Esophagus squamous epithelium (tissue), 4 donors: ENCODE measurements at regions not wholly inside any gene's neighbourhood (a gene's known extent, or its start where the extent isn't known, plus 50 kb on each side); places are given as distances from the start of the nearest gene placed in this dataset.

ENCODE experiments used
- POLR2A ChIP-seq, 4 donors: fragments of 450-650 bp; IDR thresholded peaks; one replicate each; pipeline ENCODE4 v1.6.1; 2017; ENCODE audit warnings: antibody characterized with exemption in 4 of 4, mild to moderate bottlenecking in 4 of 4, moderate library complexity in 3 of 4
- TF ChIP-seq, protein P1 (sequence below), 6 experiments: fragments of 450-650 bp in 4 of 6; fragments of 200-600 bp in 2 of 6; sonication (generic) in 2 of 6; IDR thresholded peaks; one replicate each; pipeline ENCODE4 v1.5.1; 2016 to 2019; ENCODE audit warnings: antibody characterized with exemption in 6 of 6, mild to moderate bottlenecking in 4 of 6, moderate library complexity in 4 of 6

GRCh38 chr17:36668824-36669223, 67.4 kb downstream of the MRM1 start:
- TF ChIP-seq, protein P1, sequence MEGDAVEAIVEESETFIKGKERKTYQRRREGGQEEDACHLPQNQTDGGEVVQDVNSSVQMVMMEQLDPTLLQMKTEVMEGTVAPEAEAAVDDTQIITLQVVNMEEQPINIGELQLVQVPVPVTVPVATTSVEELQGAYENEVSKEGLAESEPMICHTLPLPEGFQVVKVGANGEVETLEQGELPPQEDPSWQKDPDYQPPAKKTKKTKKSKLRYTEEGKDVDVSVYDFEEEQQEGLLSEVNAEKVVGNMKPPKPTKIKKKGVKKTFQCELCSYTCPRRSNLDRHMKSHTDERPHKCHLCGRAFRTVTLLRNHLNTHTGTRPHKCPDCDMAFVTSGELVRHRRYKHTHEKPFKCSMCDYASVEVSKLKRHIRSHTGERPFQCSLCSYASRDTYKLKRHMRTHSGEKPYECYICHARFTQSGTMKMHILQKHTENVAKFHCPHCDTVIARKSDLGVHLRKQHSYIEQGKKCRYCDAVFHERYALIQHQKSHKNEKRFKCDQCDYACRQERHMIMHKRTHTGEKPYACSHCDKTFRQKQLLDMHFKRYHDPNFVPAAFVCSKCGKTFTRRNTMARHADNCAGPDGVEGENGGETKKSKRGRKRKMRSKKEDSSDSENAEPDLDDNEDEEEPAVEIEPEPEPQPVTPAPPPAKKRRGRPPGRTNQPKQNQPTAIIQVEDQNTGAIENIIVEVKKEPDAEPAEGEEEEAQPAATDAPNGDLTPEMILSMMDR (IDR thresholded peaks at IDR 0.05): no peak
- no peak for TF ChIP-seq POLR2A (IDR thresholded peaks at IDR 0.05)
